GM10266 (cell line): ENCODE measurements at regions not wholly inside any gene's neighbourhood (a gene's known extent, or its start where the extent isn't known, plus 50 kb on each side); places are given as distances from the start of the nearest gene placed in this dataset.

Experiments used
- DNase-seq: peaks from one replicate; pipeline ENCODE4 v3.0.0; 2012; ENCODE audit errors: extremely low spot score
- CTCF ChIP-seq: IDR thresholded peaks from 2 replicates; pipeline ENCODE4 v1.5.1; 2012; ENCODE audit warnings: mild to moderate bottlenecking, low read depth; ENCODE audit not compliant: control insufficient read depth, insufficient read depth; ENCODE audit errors: missing control alignments

GRCh38 chr7:52956379-52956915 is 79.0 kb upstream of the POM121L12 start:
- DNase-seq: no peak
- TF ChIP-seq CTCF: no peak

- no peak for TF ChIP-seq CTCF
- DNase-seq: no peak
Measured at GRCh38 chr7:52955522-52955921, 79.9 kb upstream of the POM121L12 start.

- TF ChIP-seq CTCF: no peak
- DNase-seq: no peak
Measured at GRCh38 chr7:52944921-52945320, 90.5 kb upstream of the POM121L12 start.

GRCh38 chr7:52940481-52940880 is 95.0 kb upstream of the POM121L12 start:
- no peak for TF ChIP-seq CTCF
- DNase-seq: no peak

- no peak for DNase-seq
- no peak for TF ChIP-seq CTCF
Measured at GRCh38 chr7:52938455-52939133, 96.8 kb upstream of the POM121L12 start.

GRCh38 chr7:52936750-52937149 is 98.7 kb upstream of the POM121L12 start:
- TF ChIP-seq CTCF: no peak
- DNase-seq: no peak

- no peak for DNase-seq
- TF ChIP-seq CTCF: no peak
Measured at GRCh38 chr7:52928591-52928990, 106.8 kb upstream of the POM121L12 start.
